ENCODE measurements at regions not wholly inside any gene's neighbourhood (a gene's known extent, or its start where the extent isn't known, plus 50 kb on each side); places are given as distances from the start of the nearest gene placed in this dataset.
A peak's percentile ranks its signal among the peaks of the same experiment; 100 is the strongest.

DNA sequence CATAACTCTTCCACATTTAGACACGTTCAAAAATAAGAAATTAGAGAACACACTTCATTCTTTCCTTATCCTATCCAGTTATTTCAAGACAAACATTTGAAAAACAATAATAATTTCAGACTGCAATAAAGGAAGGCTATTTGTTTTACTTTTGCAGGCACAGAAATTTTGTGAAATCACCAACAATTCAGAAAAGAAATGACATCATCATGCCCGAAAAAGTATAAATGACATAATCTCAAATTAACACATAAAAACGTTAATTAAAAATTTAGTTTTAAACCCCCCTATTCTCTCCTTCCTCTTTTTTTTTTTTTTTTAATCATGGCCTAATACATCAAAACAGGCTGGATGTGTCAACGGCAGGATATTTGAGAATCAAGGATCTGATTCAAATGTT is 468.4 kb upstream of the RBFOX1 start:
- H3K36me3 ChIP-seq: no peaks in the 10 kb centered on the region
- no peaks in the 10 kb centered on the region for H3K4me1 ChIP-seq
- DNase-seq: no peak
- TF ChIP-seq POLR2AphosphoS5 (IDR thresholded peaks at IDR 0.05) (no peak), CTCF (IDR thresholded peaks at IDR 0.05 in 8 of 11, conservative IDR thresholded peaks at IDR 0.05 in 3 of 11) (no peak), POLR2A (IDR thresholded peaks at IDR 0.05) (no peak)
- peak overlapping the region in 3 of 8 donors; percentile 8 to 32 (median 15) for H3K27ac ChIP-seq
- peaks cover 0 to 8% (median 0%) of the 10 kb centered on the region in 8 donors for H3K9me3 ChIP-seq
- WGBS, 5 donors: 38 to 76% (median 49%) methylated on average over 4 of the region's 4 CpGs
- intact Hi-C loops (cut with DNase I; ENCODE audit: low total_unique reads): no loop called here
- H3K27me3 ChIP-seq (replicated peaks in 1 of 7): no peaks in the 10 kb centered on the region
- no peak overlapping the region for H3K4me3 ChIP-seq

- 34 to 77% (median 58%) methylated on average over 2 of the region's 2 CpGs for WGBS, 5 donors
- H3K9me3 ChIP-seq: no peaks in the 10 kb centered on the region
- H3K36me3 ChIP-seq: no peaks in the 10 kb centered on the region
- H3K27me3 ChIP-seq (replicated peaks in 1 of 7): no peaks in the 10 kb centered on the region
- no peak overlapping the region for H3K27ac ChIP-seq
- DNase-seq: no peak
- intact Hi-C loops (cut with DNase I; ENCODE audit: low total_unique reads): no loop called here
- no peaks in the 10 kb centered on the region for H3K4me1 ChIP-seq
- no peak overlapping the region for H3K4me3 ChIP-seq
- TF ChIP-seq POLR2AphosphoS5 (IDR thresholded peaks at IDR 0.05): no peak
- no peak for TF ChIP-seq POLR2A (IDR thresholded peaks at IDR 0.05)
- no peak for TF ChIP-seq CTCF (IDR thresholded peaks at IDR 0.05 in 8 of 11, conservative IDR thresholded peaks at IDR 0.05 in 3 of 11)
Observed at GRCh38 chr16:6863135-6863534, 469.5 kb upstream of the RBFOX1 start.

GRCh38 chr16:6861815-6862477 is 470.7 kb upstream of the RBFOX1 start:
- Histone ChIP-seq H3K4me1 (no peaks in the 10 kb centered on the region), H3K27me3 (replicated peaks in 1 of 7) (no peaks in the 10 kb centered on the region), H3K4me3 (no peak overlapping the region), H3K27ac (no peak overlapping the region), H3K36me3 (no peaks in the 10 kb centered on the region), H3K9me3 (no peaks in the 10 kb centered on the region)
- intact Hi-C loops (cut with DNase I; ENCODE audit: low total_unique reads): no loop called here
- DNase-seq: no peak
- 67 to 80% (median 75%) methylated on average over 6 of the region's 6 CpGs for WGBS, 5 donors
- TF ChIP-seq POLR2AphosphoS5 (IDR thresholded peaks at IDR 0.05): no peak
- TF ChIP-seq CTCF (IDR thresholded peaks at IDR 0.05 in 8 of 11, conservative IDR thresholded peaks at IDR 0.05 in 3 of 11): no peak
- TF ChIP-seq POLR2A (IDR thresholded peaks at IDR 0.05): no peak

- DNase-seq: no peak
- TF ChIP-seq CTCF (IDR thresholded peaks at IDR 0.05 in 8 of 11, conservative IDR thresholded peaks at IDR 0.05 in 3 of 11): no peak
- TF ChIP-seq POLR2A (IDR thresholded peaks at IDR 0.05): no peak
- TF ChIP-seq POLR2AphosphoS5 (IDR thresholded peaks at IDR 0.05): no peak
- Histone ChIP-seq H3K27ac (no peak overlapping the region), H3K4me3 (no peak overlapping the region), H3K36me3 (no peaks in the 10 kb centered on the region), H3K9me3 (no peaks in the 10 kb centered on the region), H3K4me1 (no peaks in the 10 kb centered on the region), H3K27me3 (replicated peaks in 1 of 7) (no peaks in the 10 kb centered on the region)
- intact Hi-C loops (cut with DNase I; ENCODE audit: low total_unique reads): no loop called here
- 50 to 69% (median 66%) methylated on average over 8 of the region's 8 CpGs for WGBS, 5 donors
Observed at GRCh38 chr16:6861135-6861814, 471.4 kb upstream of the RBFOX1 start.
